ENCODE measurements at regions not wholly inside any gene's neighbourhood (a gene's known extent, or its start where the extent isn't known, plus 50 kb on each side); places are given as distances from the start of the nearest gene placed in this dataset.
A peak's percentile ranks its signal among the peaks of the same experiment; 100 is the strongest.

DNA sequence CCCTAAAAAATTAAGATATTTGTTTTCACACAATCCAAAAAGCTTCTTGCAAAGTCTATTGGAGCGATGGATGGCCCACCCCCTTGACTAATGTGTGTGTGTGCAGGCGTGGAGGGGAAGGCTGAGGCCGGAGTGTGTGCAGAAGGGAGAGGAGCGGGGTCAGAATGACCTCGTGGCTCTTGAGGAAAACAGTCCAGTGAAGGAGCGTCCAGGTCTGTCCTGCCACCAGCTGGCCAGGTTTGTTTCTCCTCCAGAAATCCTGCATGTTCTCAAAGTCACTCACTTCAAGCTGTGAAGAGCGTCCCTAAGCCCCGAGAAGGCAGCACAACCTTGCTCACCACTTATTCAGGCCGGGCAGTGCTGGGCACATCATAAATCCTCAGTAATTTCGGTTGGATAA lies 69.5 kb upstream of the SSX2IP start:
- DNase-seq (ENCODE audit: low read depth) = no peak

DNA sequence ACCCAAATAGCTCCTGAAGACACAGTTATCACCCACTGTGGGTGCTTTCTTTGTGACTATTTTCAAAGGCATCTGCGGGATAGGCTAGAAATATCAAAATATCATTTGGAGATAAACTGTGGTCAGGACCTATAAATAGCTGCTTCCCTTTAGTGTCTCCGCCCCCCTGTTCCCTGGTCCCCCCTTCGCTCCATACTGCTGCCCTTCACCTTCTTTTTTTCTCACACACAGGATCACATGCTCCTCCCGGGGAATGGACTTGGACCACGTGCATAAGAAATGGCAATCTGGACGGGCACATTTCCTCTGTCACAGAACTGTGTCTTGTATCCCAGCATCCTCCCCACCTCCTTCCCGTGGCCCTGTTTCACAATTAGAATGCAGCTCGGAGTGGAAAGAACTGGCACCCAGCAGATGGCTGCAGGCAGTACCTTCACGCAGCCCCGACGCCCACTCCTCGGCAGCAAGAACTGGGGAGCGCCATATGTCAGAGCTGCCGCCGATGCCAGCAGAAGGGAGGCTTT lies 68.8 kb upstream of the SSX2IP start:
- no peak for DNase-seq (ENCODE audit: low read depth)

DNA sequence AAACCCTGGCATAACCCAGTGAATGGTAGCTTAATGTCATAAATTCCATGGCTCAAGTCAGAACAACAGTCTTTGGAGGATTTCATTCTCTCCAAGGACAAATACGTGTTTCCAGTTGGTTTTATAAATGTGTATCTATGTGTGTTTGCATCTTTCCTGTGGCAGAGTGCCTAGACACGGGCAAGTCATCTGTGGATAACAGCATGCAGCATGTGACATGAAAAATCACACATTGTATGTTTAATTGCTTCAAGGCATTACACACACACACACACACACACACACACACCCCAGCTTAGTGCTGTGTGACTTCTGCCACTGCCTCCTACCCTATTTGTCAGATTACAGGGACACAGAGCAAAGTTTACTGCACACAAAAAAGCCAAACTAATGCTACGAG lies 68.2 kb upstream of the SSX2IP start:
- DNase-seq (ENCODE audit: low read depth) = no peak

DNA sequence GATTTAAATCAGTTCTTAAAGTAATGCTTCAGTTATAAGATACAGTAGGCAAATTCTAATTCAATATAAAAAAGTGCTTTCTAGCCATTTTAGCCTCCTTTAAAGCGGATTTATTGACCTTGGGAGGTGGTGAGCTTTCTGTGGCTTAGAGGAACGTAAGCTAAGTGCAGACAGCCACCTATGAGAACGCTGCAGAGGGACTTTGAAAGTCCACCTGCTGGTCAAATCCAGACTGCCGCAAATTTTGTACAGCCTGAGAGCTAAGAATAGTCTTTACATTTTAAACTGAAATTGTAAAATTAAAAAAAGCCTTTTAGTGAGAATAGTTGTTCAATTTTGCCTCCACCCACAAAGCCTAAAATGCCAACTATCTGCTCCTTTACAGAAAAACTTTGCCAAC lies 67.0 kb upstream of the SSX2IP start:
- DNase-seq (ENCODE audit: low read depth) = no peak

DNA sequence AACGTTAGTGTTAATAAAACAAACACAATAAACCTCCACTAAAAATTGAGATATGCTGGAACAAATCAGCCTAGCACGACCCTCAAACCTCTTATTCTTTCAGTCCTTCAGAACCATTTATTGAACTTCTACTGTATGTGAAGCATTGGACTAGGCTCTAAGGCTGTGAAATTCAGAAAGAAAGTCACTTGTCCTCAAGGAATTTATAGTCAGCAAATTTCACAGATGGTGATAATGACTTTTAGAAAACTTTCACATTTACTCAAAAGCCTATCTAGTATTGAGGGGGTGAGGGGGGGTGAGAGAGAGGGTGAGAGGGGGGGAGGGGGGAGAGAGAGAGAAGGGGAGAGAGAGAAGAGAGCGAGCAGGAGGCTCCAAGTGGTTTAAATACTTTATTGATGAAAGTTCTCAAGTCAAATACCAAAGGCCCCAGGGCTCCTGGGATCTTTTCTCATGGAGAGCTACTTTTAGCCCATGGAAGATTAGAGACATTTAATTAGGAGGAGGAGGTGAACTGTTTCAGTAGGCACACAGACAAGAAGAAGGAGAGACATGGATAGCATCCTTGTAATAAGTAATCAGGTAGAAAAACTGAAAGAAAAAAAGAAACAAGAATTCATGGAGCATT lies 66.3 kb upstream of the SSX2IP start:
- DNase-seq (ENCODE audit: low read depth) = no peak

DNA sequence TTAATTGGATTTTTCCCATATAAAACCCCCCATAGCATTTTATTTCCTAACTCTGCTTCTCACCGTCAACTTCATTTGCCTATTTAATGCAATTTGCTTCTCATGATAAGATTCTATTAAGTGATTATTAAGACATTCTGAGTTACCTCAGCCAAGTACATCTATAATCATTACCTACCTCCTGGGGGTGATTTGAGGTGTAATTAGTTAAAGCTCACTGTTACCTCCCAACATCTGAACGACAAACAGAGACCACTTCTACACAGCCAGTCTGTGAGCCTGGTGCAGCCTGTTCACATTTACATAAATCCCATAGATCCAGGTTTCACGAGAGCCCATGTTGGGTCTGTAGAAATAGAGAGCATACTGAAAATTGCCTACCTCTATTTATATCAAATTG lies 65.7 kb upstream of the SSX2IP start:
- no peak for DNase-seq (ENCODE audit: low read depth)

DNA sequence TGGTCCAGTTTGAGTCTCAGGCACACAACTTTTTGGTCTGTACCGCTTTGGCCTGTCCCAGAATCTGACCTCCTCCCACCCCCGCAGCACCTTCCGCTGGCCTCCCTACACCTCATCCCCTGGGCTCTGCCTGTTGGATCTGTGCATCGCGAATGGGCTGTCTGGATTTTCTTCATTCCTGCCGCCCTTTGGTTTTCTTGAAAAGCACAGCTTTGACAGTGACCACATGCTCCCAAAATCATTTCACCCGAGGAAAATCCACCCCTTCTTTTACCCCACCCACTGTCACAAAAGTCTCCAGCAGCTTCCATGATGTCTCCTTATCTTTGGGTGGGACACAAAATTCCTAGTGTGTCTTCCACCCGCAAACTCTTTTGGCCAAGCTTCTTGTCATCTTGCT lies 65.0 kb upstream of the SSX2IP start:
- DNase-seq (ENCODE audit: low read depth) = no peak

DNA sequence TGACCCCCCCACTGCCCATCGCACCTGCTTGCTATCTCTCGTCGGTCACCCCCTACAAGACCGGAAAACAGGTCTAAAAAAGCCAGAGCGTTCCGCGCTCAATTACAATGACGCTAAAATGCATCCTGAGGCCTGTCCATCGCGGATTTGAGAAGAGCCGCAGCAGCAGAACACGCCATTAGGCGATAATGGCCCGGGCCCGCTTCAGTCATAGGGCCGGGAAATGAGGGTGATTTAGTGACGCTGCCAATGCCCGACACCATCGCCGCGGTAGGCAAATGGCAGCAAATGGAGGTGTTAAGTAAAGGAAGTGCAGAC lies 64.1 kb upstream of the SSX2IP start:
- no peak for DNase-seq (ENCODE audit: low read depth)

DNA sequence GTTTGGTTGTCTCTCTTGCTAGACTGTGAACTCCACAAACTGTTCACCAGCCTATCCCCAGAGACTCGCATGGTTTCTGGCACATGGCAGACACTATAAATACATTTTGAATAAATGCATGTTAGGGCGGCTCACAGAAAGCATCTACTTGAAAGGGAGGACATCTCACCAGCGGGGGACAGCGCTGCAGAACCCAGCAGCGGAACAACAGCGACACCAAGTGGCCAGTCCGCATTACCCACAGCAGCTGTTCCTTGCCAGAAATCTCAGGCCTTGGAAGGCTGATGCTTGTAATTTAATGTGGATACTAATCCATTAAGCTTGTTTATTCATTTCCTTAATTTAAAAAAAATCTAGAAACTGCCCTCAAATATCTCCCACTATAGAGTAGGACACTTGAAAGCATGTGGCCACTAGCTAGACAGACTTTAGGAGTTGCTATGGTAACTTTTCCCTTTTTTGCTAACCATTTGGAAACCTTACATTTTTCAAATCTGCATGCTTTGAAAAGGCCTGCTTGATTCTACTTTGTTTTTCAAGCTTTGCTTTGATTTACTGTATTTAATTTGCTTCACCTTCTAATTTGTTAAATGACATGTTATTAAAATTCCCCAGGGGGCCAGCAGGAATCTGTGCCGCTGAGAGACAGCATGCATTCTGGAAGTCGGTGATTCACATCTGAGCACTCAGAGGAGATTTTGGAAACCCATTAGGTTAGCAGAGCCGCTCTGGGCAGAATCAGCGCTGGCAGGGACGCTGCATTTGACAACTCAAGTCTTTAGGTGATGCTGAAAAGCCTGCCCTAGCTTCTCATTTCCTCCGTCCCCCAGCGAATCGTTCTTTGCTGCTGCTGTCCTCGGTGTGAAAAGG lies 63.5 kb upstream of the SSX2IP start:
- DNase-seq (ENCODE audit: low read depth) = peak; percentile 60

DNA sequence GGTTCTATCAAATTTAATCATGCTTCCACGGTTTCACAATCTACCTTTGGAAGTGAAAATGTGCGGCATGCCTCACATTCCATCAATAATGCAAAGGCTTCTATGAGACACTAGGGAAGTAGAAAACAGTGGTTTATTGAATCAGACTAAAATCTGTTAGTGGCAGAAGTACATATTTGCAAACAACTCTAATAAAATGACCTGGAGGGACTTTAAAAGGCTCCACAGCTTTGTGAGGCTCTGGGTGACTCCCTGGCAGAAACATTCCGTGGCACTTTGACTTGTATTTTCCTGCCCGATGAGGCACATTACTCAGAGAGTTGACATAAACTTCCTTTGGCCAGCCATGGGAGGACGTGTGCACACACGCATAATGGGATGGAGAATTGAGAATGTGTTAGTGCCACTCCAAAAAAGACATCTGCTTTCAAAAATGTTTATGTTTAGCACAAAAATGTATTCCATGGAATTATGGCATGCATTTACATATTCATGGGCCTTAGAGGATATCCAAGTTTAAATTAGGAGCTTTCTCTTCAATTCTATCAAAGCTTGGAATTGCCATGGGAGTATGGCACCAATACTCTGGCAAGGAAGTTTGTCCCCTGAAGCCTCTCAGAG lies 60.0 kb upstream of the SSX2IP start:
- no peak for DNase-seq (ENCODE audit: low read depth)

DNA sequence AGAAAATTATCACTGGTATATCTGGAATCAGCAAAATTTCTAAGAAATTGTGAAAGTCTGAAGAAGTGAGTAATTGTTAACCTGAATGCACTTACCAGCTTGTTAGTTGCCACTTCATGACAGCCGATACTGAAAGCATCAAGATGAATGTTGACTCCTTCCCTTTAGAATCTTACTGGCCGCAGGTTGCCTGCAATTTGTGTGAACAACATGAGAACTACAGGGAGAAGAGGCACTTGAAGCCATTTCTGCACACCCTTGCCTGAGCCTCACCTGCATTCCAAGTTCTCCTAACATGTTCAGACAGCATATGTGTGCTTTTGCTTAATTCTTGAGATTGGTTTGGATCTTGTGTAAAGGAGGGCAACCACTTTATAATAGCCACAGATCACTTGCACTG lies 59.2 kb upstream of the SSX2IP start:
- DNase-seq (ENCODE audit: low read depth) = no peak

DNA sequence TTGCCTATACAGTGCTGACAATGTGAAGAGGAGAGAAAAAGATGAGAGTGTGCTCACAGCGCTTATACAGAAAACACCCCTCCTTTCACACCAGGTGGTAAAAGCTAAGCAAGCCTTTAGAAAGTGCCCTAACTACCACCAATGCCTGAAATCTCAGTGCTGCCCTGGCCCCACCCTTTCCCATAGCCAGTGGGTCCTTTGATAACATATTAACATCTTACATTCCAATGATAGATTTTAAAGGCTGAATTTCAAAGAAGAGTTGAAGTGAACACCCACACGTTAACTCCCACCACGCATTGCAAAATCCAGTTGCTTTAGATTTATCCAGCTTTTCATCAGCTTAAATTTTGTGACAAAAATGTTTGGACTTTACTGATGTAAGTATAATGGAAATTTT lies 58.1 kb upstream of the SSX2IP start:
- no peak for DNase-seq (ENCODE audit: low read depth)

DNA sequence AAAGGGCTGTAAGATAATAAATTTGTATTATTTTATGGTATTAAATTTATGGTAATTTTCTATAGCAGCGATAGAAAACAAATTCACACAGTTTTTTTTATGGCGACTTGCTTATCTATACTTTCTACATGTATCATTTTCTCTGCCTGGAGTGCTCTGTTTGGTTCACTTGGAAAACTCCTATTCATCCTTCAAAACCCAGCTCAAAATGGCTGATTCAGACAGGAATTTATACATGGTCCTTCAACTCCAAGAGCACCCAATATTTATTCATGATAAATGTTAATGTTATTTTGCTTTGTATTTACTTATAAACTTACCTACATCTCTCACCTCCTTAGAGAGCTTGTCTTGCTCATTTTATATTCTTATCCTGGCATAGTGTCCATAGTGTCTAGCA lies 55.6 kb upstream of the SSX2IP start:
- no peak for DNase-seq (ENCODE audit: low read depth)

DNA sequence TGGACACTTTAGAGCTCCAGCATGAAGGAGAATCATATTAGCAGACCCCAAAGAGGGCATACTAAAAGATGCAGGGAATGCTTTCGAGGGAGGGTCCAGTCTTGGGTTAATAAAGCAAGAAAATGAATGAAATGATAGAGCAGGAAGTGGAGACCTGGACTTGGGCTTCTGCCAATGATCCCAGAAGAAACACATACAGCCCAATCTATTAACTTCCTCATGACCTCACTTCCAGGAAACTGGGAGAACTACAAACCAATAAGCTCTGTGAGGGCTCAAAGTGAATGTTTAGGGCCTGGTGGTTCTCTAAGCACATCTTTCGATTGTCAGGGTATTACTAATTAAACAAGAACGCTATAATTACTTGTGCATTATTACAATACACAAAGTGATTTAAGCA lies 53.6 kb upstream of the SSX2IP start:
- DNase-seq (ENCODE audit: low read depth) = no peak

DNA sequence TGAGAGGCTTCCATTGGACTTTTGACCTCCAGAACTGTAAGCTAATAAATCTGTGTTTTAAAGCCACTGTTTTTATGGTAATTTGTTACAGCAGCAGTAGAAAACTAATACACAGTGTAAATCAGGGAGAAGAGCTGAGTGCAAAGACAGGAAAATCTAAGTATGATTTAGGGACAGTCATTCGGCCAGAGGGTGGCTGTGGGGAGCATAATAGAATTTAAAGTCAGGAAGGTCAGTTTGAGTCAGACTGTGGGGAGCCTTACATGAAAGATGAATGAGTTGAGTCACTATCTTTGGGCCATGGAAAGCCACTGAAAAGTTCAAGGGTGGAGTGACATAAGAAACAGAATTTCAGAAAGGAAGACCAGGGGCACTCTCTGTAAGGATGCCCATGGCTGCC lies 52.4 kb upstream of the SSX2IP start:
- DNase-seq (ENCODE audit: low read depth) = no peak

DNA sequence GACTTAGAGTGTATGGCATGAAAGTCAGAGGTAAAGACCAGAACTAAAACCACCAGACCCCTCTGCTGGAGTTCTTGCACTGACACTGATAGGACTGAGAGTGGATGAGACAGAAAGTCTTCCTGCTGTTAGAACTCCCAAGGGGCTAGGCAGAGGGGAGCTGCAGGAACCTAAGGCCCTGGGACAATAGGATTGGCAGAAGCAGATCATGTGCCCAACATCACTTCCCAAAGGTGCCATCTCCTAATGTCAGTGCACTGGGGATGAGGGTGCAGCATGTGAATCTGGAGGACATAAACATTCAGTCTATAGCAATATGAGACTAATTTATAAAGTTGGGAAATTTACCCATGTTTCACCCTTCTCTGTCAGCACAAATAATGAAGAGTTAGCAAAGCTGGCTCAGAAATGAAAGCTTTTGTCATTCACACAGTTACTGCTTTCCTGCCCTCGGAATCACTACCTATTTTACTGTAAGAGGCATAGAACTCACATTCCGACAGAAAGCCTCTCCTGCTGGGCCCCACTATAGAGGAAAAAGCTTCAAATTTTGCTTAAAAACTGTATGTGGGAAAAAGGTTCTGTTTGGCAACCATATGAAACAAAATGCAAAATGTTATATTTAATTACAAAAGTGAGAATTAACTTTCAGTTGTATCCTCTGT lies 49.9 kb upstream of the SSX2IP start:
- DNase-seq (ENCODE audit: low read depth) = no peak
